Sigmoid colon (tissue), 6 donors: ENCODE measurements at regions not wholly inside any gene's neighbourhood (a gene's known extent, or its start where the extent isn't known, plus 50 kb on each side); places are given as distances from the start of the nearest gene placed in this dataset.

Experiments
- DNase-seq: peaks from one replicate; pipeline ENCODE4 v3.0.0-alpha.2; 2019
- H3K27ac ChIP-seq, 4 donors: fragments of 200-600 bp; sonication (generic); one replicate each; pipeline ENCODE4 v1.5.1; 2016 to 2019; ENCODE audit warnings: mild to moderate bottlenecking in 1 of 4
- H3K27me3 ChIP-seq, 3 donors: fragments of 200-600 bp; sonication (generic); one replicate each; pipeline ENCODE4 v1.5.1; 2019; ENCODE audit warnings: mild to moderate bottlenecking in 1 of 3
- H3K36me3 ChIP-seq, 4 donors: fragments of 200-600 bp; sonication (generic); one replicate each; pipeline ENCODE4 v1.5.1; 2016 to 2019
- H3K4me1 ChIP-seq, 4 donors: fragments of 200-600 bp; sonication (generic); one replicate each; pipeline ENCODE4 v1.5.1; 2017 to 2019
- H3K4me3 ChIP-seq, 4 donors: fragments of 200-600 bp; sonication (generic); one replicate each; pipeline ENCODE4 v1.5.1; 2017 to 2019; ENCODE audit warnings: mild to moderate bottlenecking in 2 of 4, moderate library complexity in 1 of 4
- H3K9me3 ChIP-seq, 4 donors: fragments of 200-600 bp in 3 of 4; sonication (generic) in 3 of 4; one replicate each; pipeline versions ENCODE4 v1.5.1 to v1.6.1; 2013 to 2019
- CTCF ChIP-seq, 4 experiments: fragments of 450-650 bp in 3 of 4; fragments of 200-600 bp in 1 of 4; IDR thresholded peaks; one replicate each; pipeline ENCODE4 v1.5.1; 2016 to 2019; ENCODE audit warnings: antibody characterized with exemption in 4 of 4, mild to moderate bottlenecking in 3 of 4, moderate library complexity in 2 of 4
- EP300 ChIP-seq, 4 donors: sonication (generic); formaldehyde crosslinking; IDR thresholded peaks; one replicate each; pipeline ENCODE4 v1.6.1; 2017; ENCODE audit warnings: antibody characterized with exemption in 4 of 4
- POLR2A ChIP-seq, 2 donors: fragments of 450-650 bp; IDR thresholded peaks; one replicate each; pipeline ENCODE4 v1.6.1; 2016; ENCODE audit warnings: antibody characterized with exemption in 2 of 2, mild to moderate bottlenecking in 2 of 2, moderate library complexity in 2 of 2
- POLR2AphosphoS5 ChIP-seq, 4 donors: sonication (generic); formaldehyde crosslinking; IDR thresholded peaks; one replicate each; pipeline ENCODE4 v1.6.1; 2017; ENCODE audit warnings: antibody characterized with exemption in 4 of 4
- WGBS, 2 donors: extraction: QIAGEN DNeasy Blood & Tissue Kit; methylation state at CpG; one replicate each; pipeline ENCODE4 v1.1.7; 2013; 5-methylcytosine and 5-hydroxymethylcytosine counted together
- intact Hi-C: fragments of 100-400 bp; cut with DNase I; formaldehyde crosslinking; loops from one replicate; pipeline ENCODE4 v1.15.1; 2023
- donor health status: healthy with polysubstance abuse.
- donor health status: healthy.

DNA sequence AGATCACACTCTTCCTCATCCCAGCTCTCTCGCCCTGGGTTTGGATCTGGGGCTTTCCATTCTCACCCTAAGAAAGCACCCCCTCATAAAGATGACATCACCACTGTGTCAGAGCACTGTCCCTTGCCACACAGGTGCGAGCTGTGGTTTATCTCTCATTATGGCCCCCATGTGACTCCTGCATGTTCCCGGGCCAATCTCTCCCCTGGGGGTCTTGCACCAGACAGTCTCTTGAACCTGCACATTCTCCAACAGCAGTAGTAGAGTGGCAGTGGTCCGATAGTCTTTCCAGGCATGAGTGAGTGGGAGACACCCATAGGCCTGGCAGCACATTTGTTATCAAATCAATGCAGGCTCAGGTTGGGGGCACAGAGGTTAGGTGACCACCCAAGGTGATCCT lies 130.5 kb downstream of the HRH4 start:
- intact Hi-C loops = no loop called here

GRCh38 chr18:24593401-24593800 lies 133.0 kb downstream of the HRH4 start:
- WGBS, 2 donors = 89 to 90% methylated on average over 3 of the region's 3 CpGs
- intact Hi-C loops = no loop called here

More for the DNA sequence above, 130.5 kb downstream of the HRH4 start:
- TF ChIP-seq POLR2AphosphoS5 (IDR thresholded peaks at IDR 0.05) (no peak), EP300 (IDR thresholded peaks at IDR 0.05) (no peak), CTCF (IDR thresholded peaks at IDR 0.05) (no peak), POLR2A (IDR thresholded peaks at IDR 0.05) (no peak)
- Histone ChIP-seq H3K27ac (no peak overlapping the region), H3K36me3 (no peaks in the 10 kb centered on the region), H3K27me3 (no peaks in the 10 kb centered on the region), H3K4me3 (no peak overlapping the region), H3K4me1 (no peaks in the 10 kb centered on the region), H3K9me3 (no peaks in the 10 kb centered on the region)
- no peak for DNase-seq
- WGBS, 2 donors = 82 to 85% methylated on average over 4 of the region's 4 CpGs

GRCh38 chr18:24593886-24594285 lies 133.4 kb downstream of the HRH4 start:
- Histone ChIP-seq H3K27me3 (no peaks in the 10 kb centered on the region), H3K4me1 (no peaks in the 10 kb centered on the region), H3K9me3 (no peaks in the 10 kb centered on the region), H3K27ac (no peak overlapping the region), H3K36me3 (no peaks in the 10 kb centered on the region), H3K4me3 (no peak overlapping the region)
- TF ChIP-seq POLR2A (IDR thresholded peaks at IDR 0.05) (no peak), CTCF (IDR thresholded peaks at IDR 0.05) (no peak), EP300 (IDR thresholded peaks at IDR 0.05) (no peak), POLR2AphosphoS5 (IDR thresholded peaks at IDR 0.05) (no peak)
- intact Hi-C loops = no loop called here
- no peak for DNase-seq
- 68 to 82% methylated on average over 4 of the region's 4 CpGs for WGBS, 2 donors

More at GRCh38 chr18:24593401-24593800, 133.0 kb downstream of the HRH4 start:
- H3K4me3 ChIP-seq = no peak overlapping the region
- no peaks in the 10 kb centered on the region for H3K27me3 ChIP-seq
- H3K9me3 ChIP-seq = no peaks in the 10 kb centered on the region
- H3K27ac ChIP-seq = no peak overlapping the region
- H3K36me3 ChIP-seq = no peaks in the 10 kb centered on the region
- TF ChIP-seq CTCF (IDR thresholded peaks at IDR 0.05) (no peak), POLR2A (IDR thresholded peaks at IDR 0.05) (no peak), POLR2AphosphoS5 (IDR thresholded peaks at IDR 0.05) (no peak), EP300 (IDR thresholded peaks at IDR 0.05) (no peak)
- DNase-seq = no peak
- no peaks in the 10 kb centered on the region for H3K4me1 ChIP-seq

GRCh38 chr18:24595561-24596031 lies 135.2 kb downstream of the HRH4 start:
- intact Hi-C loops = no loop called here
- H3K36me3 ChIP-seq = no peaks in the 10 kb centered on the region
- H3K27me3 ChIP-seq = no peaks in the 10 kb centered on the region
- H3K4me3 ChIP-seq = no peak overlapping the region
- 62 to 78% methylated on average over 12 of the region's 12 CpGs for WGBS, 2 donors
- H3K9me3 ChIP-seq = no peaks in the 10 kb centered on the region
- no peaks in the 10 kb centered on the region for H3K4me1 ChIP-seq
- H3K27ac ChIP-seq = no peak overlapping the region
- no peak for DNase-seq
- TF ChIP-seq EP300 (IDR thresholded peaks at IDR 0.05) = no peak

DNA sequence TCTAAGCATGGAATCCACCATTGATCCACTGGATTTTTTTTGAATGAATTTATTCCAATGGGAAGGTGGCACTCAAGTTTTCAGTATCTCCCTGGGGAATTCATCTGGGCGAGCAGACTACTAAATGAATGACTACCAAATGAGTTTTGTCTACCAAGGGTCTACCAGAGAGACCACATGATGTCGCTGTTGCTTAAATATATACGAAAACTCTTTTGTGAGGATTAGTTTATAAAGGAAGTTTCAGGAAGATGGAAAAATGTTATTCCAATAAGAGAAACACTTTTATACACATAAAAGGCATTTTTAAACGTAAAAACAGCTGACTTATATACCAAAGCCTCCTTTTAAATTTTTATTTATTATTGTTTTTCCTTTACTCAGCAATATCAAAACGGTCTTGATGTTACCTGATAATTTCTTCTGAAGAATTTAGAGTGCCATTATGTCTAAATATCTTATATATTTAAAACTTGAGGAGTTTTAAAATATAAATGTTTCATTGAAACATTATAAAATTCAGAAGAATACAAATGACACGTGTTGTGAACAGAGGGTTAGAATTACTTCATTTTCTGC lies 139.7 kb downstream of the HRH4 start:
- Histone ChIP-seq H3K36me3 (no peaks in the 10 kb centered on the region), H3K9me3 (no peaks in the 10 kb centered on the region), H3K27me3 (no peaks in the 10 kb centered on the region), H3K4me1 (no peaks in the 10 kb centered on the region), H3K27ac (no peak overlapping the region), H3K4me3 (no peak overlapping the region)
- TF ChIP-seq POLR2A (IDR thresholded peaks at IDR 0.05) (no peak), CTCF (IDR thresholded peaks at IDR 0.05) (peak in 3 of 4 experiments; percentile 30 to 47 (median 34))
- 24 to 28% methylated on average over 6 of the region's 6 CpGs for WGBS, 2 donors
- DNase-seq = no peak
- intact Hi-C loops = loop anchor here (1.0 kb wide), 1 partner anchor 126 kb away; no protein-coding TSS in a partner anchor
